HG03442 (cell line): ENCODE measurements at regions not wholly inside any gene's neighbourhood (a gene's known extent, or its start where the extent isn't known, plus 50 kb on each side); places are given as distances from the start of the nearest gene placed in this dataset.
"Not testable (repeated sequence)": the region's sequence is repeated elsewhere in the genome, so short reads cannot be mapped to it uniquely, and the experiment has no call there.

Experiments
- ATAC-seq: cut with Tn5 transposase; IDR thresholded peaks from one replicate; pipeline ENCODE4 v1.9.1; 2021; ENCODE audit warnings: mild to moderate bottlenecking, moderate library complexity; ENCODE audit not compliant: unreplicated experiment

DNA sequence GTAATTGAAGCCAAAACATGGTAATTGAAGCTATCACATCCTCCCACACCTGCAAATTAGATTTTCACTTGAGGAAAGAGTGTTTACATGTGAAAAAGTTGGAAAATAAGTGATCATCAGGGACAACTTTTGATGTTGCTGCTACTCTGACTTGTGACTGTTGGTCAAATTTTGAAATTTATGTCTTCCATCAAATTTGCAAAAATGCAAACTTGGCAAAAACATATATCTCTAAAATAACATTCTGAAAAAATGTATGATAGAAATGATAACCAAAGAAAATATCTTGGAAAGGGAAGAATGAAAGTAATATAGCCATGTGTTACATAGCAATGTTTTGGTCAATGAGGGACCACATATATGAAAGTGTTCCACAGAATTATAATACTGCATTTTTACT, 703.9 kb upstream of the SEMA6D start:
- ATAC-seq, result no peak

GRCh38 chr15:47027322-47027946, 689.9 kb upstream of the SEMA6D start:
- no peak for ATAC-seq

DNA sequence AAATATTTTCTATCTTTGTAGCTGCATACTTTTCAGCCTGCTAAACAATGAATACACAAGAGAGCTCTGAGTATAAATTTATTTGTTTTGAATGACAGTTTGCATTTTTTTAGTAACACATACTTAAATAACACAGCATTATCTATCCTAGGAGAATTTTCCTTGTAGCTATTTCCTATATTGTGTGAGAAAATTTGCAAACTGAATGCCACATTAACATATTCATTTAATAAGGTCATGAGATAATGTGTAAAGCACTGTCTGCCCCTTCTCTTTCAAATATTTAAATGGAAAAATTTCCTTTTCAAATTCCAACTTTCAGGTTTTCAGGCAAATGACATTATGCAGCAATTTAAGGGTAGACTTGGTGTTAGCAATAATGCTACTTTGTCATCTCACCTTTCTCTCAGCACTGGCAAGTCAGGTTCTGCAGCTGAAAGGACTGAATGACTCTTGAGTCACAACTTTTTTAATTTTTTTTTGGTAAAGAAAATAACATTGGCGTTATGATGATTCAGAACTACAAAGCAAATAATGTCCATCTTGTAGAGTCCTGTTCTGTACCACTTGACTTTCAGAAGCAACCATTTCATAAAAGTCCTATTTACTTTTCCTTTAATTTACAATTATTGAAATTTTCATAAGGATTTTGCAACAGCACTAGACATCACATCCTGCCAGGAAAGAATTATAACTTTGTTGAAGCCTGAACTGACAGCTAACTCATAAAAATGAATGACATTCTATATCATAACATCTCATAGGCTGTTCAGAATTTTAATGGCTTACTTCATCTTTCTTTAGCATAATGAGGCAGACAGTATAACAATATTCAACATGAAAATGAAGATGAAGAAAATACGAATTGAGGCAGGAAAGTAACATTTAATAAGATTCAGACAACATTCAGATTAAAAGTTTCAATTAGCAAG, 681.6 kb upstream of the SEMA6D start:
- no peak for ATAC-seq

GRCh38 chr15:47037003-47037402, 680.3 kb upstream of the SEMA6D start:
- ATAC-seq, result no peak

DNA sequence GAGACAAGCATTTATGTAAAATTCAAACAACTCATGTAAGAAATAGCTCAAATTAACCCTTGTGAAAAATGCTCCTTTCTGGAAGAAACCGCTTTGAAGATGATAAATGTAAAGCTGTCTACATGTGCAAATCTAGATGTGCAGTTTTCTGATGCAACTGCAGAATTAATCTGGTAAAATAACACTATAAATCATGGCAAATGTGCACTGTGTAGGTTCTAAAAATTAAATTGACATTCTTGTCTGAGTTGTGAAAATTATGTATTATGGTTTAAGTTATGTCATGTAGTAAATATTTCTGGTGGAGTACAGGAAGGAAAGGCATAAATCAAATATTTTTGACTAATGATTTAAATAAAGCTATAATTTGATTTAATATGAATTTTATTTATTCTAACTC, 678.1 kb upstream of the SEMA6D start:
- ATAC-seq, result no peak

DNA sequence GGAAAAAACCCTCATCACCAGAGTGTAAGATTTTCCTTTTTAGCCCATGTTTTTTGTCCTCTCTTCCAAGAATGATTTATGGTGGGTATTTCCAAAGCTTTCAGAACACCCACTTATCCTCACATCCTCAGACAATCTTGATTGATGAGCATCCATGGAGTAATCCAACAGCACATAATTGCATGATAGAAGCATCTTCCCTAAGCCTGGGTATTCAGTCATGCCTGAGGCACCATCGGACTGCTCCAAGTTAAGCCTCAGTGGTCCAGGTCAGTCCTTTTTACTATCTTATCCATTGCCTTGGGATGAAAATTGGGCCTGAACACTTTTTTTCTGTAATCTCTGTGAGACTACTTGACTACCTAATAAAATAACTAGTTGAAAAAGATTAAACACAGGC, 676.0 kb upstream of the SEMA6D start:
- no peak for ATAC-seq

DNA sequence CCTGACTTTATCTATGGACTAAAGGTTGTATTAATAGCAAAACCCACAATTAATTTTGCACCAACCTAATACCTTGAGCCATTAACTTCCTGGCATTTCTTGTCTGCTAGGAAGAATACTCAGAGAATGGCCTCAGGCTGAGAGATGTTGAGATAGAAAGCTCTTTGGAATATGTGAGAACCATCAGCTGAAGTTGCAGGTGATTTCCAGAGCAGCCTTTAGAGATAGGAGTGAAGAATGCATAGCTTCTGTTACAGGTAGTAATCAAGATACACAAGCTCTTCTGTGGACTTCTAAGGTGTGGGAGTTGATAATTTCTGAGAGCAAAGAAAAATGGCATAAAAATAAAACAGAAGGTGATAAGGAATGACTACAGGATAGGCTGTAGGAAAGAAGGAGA, 669.3 kb upstream of the SEMA6D start:
- not testable (repeated sequence) for ATAC-seq

DNA sequence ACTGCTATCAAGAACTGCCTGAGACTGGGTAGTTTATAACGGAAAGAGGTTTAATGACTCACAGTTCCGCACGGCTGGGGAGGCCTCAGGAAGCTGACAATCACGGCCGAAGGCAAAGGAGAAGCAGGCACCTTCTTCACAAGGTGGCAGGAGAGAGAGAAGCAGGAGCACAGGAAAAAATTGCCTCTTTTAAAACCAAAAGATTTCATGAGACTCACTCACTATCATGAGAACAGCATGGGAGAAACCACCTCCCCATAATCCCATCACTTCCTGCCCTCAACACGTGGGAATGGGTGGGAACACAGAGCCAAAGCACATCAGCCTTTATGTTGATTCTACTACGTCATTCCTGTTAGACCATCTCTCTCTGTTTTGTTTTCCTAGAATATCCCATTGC, 650.9 kb upstream of the SEMA6D start:
- no peak for ATAC-seq

- ATAC-seq, result not testable (repeated sequence)
Observed at GRCh38 chr15:47077846-47078245, 639.5 kb upstream of the SEMA6D start.

- ATAC-seq, result no peak
Observed at GRCh38 chr15:47095833-47096232, 621.5 kb upstream of the SEMA6D start.

DNA sequence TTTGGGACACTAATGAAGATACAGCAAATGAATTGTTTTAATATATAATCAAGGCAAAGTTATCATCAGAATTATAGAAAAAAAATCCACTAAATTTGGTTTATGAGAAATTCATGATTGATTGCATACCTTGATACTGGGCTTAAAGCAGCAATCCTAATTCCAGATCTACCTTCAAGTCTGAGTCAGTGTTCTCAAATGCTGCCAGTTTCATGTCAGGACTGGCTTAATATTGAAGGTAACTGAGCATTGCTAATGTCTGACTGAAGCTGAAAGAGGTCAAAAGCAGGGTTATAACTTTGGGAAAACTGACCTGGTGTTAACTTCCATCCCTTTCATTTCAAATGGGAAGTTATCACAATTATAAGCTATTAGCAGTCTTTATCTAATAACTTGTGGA, 618.8 kb upstream of the SEMA6D start:
- not testable (repeated sequence) for ATAC-seq

DNA sequence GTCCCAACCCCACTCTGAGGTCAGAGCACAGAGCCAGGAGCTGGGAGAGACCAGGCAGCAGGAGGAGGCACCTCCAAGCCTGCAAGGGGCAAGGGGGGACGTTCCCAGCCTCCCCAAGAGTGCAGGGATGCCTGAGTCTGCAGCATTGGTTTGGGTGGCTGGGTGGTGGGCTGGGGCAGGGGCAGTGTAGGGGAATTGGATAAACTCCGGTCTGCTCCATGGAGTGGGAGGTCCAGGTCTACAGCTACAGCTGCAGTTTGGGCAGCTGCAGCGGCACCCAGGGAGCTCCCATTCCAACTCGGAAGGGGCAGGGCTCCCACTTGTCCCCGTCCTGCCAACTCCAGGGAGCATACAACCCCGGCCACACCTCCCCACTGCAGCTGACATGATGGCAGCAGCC, 617.5 kb upstream of the SEMA6D start:
- not testable (repeated sequence) for ATAC-seq

- not testable (repeated sequence) for ATAC-seq
Observed at GRCh38 chr15:47108800-47109199, 608.5 kb upstream of the SEMA6D start.

DNA sequence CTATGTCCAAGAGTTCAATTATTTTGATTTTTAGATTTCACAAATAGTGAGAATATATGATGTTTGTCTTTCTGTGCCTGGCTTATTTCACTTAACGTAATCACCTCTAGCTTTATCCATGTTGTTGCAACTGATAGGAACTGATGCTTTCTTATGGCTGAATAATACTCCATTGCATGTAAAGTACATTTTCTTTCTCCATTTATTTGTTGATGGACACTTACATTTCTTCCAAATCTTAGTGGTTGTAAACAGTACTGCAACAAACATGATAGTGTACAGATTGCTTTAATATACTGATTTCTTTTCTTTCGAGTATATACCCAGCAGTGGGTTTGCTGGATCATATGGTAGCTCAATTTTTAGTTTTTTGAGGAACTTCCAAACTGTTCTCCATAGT, 600.6 kb upstream of the SEMA6D start:
- no peak for ATAC-seq

GRCh38 chr15:47119349-47119748, 598.0 kb upstream of the SEMA6D start:
- no peak for ATAC-seq

- no peak for ATAC-seq
Observed at GRCh38 chr15:47124430-47125102, 592.7 kb upstream of the SEMA6D start.

DNA sequence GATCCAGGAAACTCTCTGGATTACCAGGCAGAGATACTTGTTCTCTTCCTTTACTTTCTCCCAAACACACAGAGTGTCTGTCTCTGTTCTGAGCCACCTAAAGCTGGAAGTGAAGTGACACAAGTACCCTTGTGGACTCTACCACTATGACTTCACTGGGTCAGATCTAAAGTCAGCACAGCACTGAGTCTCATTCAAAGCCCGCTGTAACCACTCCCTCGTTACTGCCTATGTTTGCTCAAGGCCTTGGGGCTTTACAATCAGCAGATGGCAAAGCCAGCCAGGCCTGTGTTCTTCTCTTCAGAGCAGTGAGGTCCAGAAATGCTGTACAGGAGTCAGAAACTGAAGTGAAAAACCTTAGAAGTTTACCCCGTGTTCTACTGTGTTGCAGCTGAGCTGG, 588.3 kb upstream of the SEMA6D start:
- ATAC-seq, result no peak

GRCh38 chr15:47131450-47131849, 585.9 kb upstream of the SEMA6D start:
- not testable (repeated sequence) for ATAC-seq

DNA sequence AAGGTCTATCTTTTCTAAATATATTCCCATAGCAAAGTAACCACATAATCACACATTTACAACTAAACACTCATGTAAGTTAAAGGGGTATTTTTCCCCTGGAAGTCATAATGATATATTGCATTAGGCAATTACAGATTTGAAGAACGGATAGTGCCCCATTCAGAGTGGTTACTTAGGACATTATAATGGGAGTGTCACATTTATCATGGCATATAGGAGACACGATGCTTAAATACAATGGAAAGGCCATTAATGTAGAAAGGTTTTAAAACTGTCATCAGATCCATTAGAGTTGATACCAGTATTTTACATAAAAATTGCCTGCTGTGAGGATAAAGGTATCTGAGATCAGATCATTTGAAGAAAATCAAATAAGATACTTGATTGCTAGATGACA, 582.0 kb upstream of the SEMA6D start:
- no peak for ATAC-seq

DNA sequence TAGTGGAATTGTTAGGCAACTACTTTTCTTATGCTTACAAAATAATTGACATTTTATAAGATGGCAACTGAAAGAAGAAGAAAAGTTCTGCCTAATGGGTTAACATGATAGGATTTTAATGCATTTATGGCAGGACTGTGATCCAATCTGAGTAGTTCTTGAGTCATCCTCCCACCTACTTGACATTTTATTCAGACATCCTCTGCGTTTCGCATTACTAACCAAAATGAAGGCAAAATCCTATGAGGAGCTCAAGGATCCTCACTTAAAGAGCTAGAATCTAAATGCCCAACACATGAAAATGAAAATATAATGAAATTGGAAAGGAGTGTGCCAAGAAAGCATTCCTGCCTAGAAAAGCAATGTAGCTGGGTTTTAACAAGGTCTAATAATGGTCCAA, 581.1 kb upstream of the SEMA6D start:
- no peak for ATAC-seq

GRCh38 chr15:47139965-47140364, 577.3 kb upstream of the SEMA6D start:
- ATAC-seq, result no peak

- ATAC-seq, result no peak
Observed at GRCh38 chr15:47157827-47158226, 559.5 kb upstream of the SEMA6D start.
